Testis (tissue), 2 donors: ENCODE measurements at regions not wholly inside any gene's neighbourhood (a gene's known extent, or its start where the extent isn't known, plus 50 kb on each side); places are given as distances from the start of the nearest gene placed in this dataset.

Source experiments
- DNase-seq: peaks from one replicate; pipeline ENCODE4 v3.0.0-alpha.2; 2019
- H3K27ac ChIP-seq, 2 donors: fragments of 200-600 bp; sonication (generic); one replicate each; pipeline ENCODE4 v1.5.1; 2019
- H3K27me3 ChIP-seq: fragments of 200-600 bp; sonication (generic); one replicate; pipeline ENCODE4 v1.5.1; 2019
- H3K36me3 ChIP-seq: fragments of 200-600 bp; sonication (generic); one replicate; pipeline ENCODE4 v1.5.1; 2017; ENCODE audit warnings: low read depth; ENCODE audit errors: missing control alignments
- H3K4me1 ChIP-seq: fragments of 200-600 bp; sonication (generic); one replicate; pipeline ENCODE4 v1.5.1; 2019
- H3K4me3 ChIP-seq, 2 donors: fragments of 200-600 bp; sonication (generic); one replicate each; pipeline ENCODE4 v1.5.1; 2017 to 2019
- H3K9me3 ChIP-seq: fragments of 200-600 bp; sonication (generic); one replicate; pipeline ENCODE4 v1.5.1; 2017
- POLR2A ChIP-seq: fragments of 450-650 bp; IDR thresholded peaks from one replicate; pipeline ENCODE4 v1.6.1; 2017; ENCODE audit warnings: antibody characterized with exemption, mild to moderate bottlenecking, moderate library complexity
- WGBS, 2 donors: methylation state at CpG; one replicate each; pipeline ENCODE4 v1.1.5; 2018; 5-methylcytosine and 5-hydroxymethylcytosine counted together
- intact Hi-C: fragments of 100-400 bp; cut with DNase I; formaldehyde crosslinking; loops from one replicate; pipeline ENCODE4 v1.15.1; 2023; ENCODE audit warnings: low total_unique reads
- TF ChIP-seq, protein P1 (sequence below), 3 experiments: fragments of 450-650 bp in 2 of 3; fragments of 200-600 bp in 1 of 3; sonication (generic) in 1 of 3; IDR thresholded peaks; one replicate each; pipeline ENCODE4 v1.5.1; 2016 to 2019; ENCODE audit warnings: antibody characterized with exemption in 3 of 3, mild to moderate bottlenecking in 2 of 3, moderate library complexity in 1 of 3

- 86 to 90% methylated on average over 1 of the region's 1 CpG for WGBS, 2 donors
- H3K4me1 ChIP-seq = no peaks in the 10 kb centered on the region
- H3K9me3 ChIP-seq = no peaks in the 10 kb centered on the region
- H3K36me3 ChIP-seq = no peaks in the 10 kb centered on the region
- TF ChIP-seq, protein P1, sequence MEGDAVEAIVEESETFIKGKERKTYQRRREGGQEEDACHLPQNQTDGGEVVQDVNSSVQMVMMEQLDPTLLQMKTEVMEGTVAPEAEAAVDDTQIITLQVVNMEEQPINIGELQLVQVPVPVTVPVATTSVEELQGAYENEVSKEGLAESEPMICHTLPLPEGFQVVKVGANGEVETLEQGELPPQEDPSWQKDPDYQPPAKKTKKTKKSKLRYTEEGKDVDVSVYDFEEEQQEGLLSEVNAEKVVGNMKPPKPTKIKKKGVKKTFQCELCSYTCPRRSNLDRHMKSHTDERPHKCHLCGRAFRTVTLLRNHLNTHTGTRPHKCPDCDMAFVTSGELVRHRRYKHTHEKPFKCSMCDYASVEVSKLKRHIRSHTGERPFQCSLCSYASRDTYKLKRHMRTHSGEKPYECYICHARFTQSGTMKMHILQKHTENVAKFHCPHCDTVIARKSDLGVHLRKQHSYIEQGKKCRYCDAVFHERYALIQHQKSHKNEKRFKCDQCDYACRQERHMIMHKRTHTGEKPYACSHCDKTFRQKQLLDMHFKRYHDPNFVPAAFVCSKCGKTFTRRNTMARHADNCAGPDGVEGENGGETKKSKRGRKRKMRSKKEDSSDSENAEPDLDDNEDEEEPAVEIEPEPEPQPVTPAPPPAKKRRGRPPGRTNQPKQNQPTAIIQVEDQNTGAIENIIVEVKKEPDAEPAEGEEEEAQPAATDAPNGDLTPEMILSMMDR (IDR thresholded peaks at IDR 0.05) = no peak
- no peak for TF ChIP-seq POLR2A
- no peak overlapping the region for H3K27ac ChIP-seq
- no peak for DNase-seq
- no peak overlapping the region for H3K4me3 ChIP-seq
- intact Hi-C loops = no loop called here
- H3K27me3 ChIP-seq = no peaks in the 10 kb centered on the region
These were observed 1772.2 kb downstream of the MAT2B start for GRCh38 chr5:165277661-165278060.

DNA sequence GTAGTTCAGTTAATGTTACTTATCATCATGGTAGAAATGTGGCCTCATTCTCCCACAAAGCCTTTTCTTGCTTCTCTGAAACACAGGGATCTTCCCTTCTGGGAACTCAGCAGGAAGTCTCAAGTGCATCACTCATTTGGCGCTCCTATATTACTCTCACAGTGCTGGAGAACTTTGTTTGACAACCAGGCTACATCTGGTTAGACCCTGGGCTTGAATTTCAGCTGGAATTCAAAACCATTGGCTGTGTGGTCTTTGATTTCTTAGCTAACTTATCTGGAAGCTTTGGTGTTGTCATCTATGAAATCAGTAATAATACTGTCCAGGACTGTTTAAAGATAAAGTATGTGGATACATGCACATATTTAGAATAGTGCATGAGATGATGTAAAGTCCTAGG is 1777.1 kb downstream of the MAT2B start:
- no peak for TF ChIP-seq POLR2A
- DNase-seq = no peak
- Histone ChIP-seq H3K27me3 (no peaks in the 10 kb centered on the region), H3K9me3 (no peaks in the 10 kb centered on the region), H3K4me1 (no peaks in the 10 kb centered on the region), H3K36me3 (no peaks in the 10 kb centered on the region), H3K4me3 (no peak overlapping the region), H3K27ac (no peak overlapping the region)
- intact Hi-C loops = no loop called here
- 86 to 94% methylated on average over 1 of the region's 1 CpG for WGBS, 2 donors

GRCh38 chr5:165286692-165287091 is 1781.3 kb downstream of the MAT2B start:
- TF ChIP-seq POLR2A = no peak
- TF ChIP-seq, protein P1 (IDR thresholded peaks at IDR 0.05) = no peak
- Histone ChIP-seq H3K27me3 (no peaks in the 10 kb centered on the region), H3K27ac (no peak overlapping the region), H3K4me3 (no peak overlapping the region), H3K4me1 (no peaks in the 10 kb centered on the region), H3K36me3 (no peaks in the 10 kb centered on the region), H3K9me3 (no peaks in the 10 kb centered on the region)
- no peak for DNase-seq
- intact Hi-C loops = no loop called here
- 88 to 92% methylated on average over 2 of the region's 2 CpGs for WGBS, 2 donors

GRCh38 chr5:165290535-165290934 is 1785.1 kb downstream of the MAT2B start:
- intact Hi-C loops = no loop called here
- Histone ChIP-seq H3K9me3 (no peaks in the 10 kb centered on the region), H3K4me1 (no peaks in the 10 kb centered on the region), H3K4me3 (no peak overlapping the region), H3K36me3 (no peaks in the 10 kb centered on the region), H3K27me3 (no peaks in the 10 kb centered on the region), H3K27ac (no peak overlapping the region)
- TF ChIP-seq, protein P1 (IDR thresholded peaks at IDR 0.05) = no peak
- no peak for TF ChIP-seq POLR2A
- 47 to 51% methylated on average over 2 of the region's 2 CpGs for WGBS, 2 donors
- no peak for DNase-seq

GRCh38 chr5:165296401-165297130 is 1791.1 kb downstream of the MAT2B start:
- 92 to 93% methylated on average over 6 of the region's 6 CpGs for WGBS, 2 donors

More at GRCh38 chr5:165296401-165297130, 1791.1 kb downstream of the MAT2B start:
- intact Hi-C loops = no loop called here
- H3K27me3 ChIP-seq = no peaks in the 10 kb centered on the region
- no peaks in the 10 kb centered on the region for H3K36me3 ChIP-seq
- TF ChIP-seq, protein P1 (IDR thresholded peaks at IDR 0.05) = no peak
- TF ChIP-seq POLR2A = no peak
- no peaks in the 10 kb centered on the region for H3K9me3 ChIP-seq
- H3K27ac ChIP-seq = no peak overlapping the region
- no peaks in the 10 kb centered on the region for H3K4me1 ChIP-seq
- no peak for DNase-seq
- no peak overlapping the region for H3K4me3 ChIP-seq
